Small intestine (tissue), 7 donors: ENCODE measurements at regions not wholly inside any gene's neighbourhood (a gene's known extent, or its start where the extent isn't known, plus 50 kb on each side); places are given as distances from the start of the nearest gene placed in this dataset.

Source experiments
- DNase-seq, 2 donors: peaks; one replicate each; pipeline versions ENCODE4 v3.0.0 to v3.0.0-alpha.2; 2013
- FAIRE-seq: peaks from 2 replicates; lab custom pipeline; 2012; peaks lifted over from hg19 to GRCh38; lab: Jason Lieb, UNC
- H3K27ac ChIP-seq, 3 donors: one replicate each; pipeline ENCODE4 v1.5.1; 2013; ENCODE audit warnings: low read length in 2 of 3, mild to moderate bottlenecking in 2 of 3, control low read depth in 1 of 3, inconsistent platforms in 1 of 3, low read depth in 1 of 3, moderate library complexity in 1 of 3
- H3K27me3 ChIP-seq, 3 donors: one replicate each; pipeline ENCODE4 v1.6.1; 2013; ENCODE audit warnings: low read length in 3 of 3, inconsistent platforms in 1 of 3; ENCODE audit not compliant: control insufficient read depth in 3 of 3, insufficient read depth in 3 of 3
- H3K36me3 ChIP-seq, 3 donors: one replicate each; pipeline ENCODE4 v1.6.1; 2013; ENCODE audit warnings: low read length in 3 of 3, inconsistent platforms in 1 of 3, low read depth in 1 of 3, mild to moderate bottlenecking in 1 of 3, moderate library complexity in 1 of 3; ENCODE audit not compliant: control insufficient read depth in 3 of 3, insufficient read depth in 2 of 3
- H3K4me1 ChIP-seq, 3 donors: one replicate each; pipeline ENCODE4 v1.6.1; 2013; ENCODE audit warnings: low read length in 2 of 3, inconsistent platforms in 1 of 3, low read depth in 1 of 3, mild to moderate bottlenecking in 1 of 3, moderate library complexity in 1 of 3; ENCODE audit not compliant: control insufficient read depth in 3 of 3, insufficient read depth in 2 of 3
- H3K4me3 ChIP-seq, 3 donors: one replicate each; pipeline ENCODE4 v1.5.1; 2013; ENCODE audit warnings: low read length in 3 of 3, control low read depth in 1 of 3, inconsistent platforms in 1 of 3, low read depth in 1 of 3, mild to moderate bottlenecking in 1 of 3, moderate library complexity in 1 of 3
- H3K9me3 ChIP-seq, 2 donors: one replicate each; pipeline ENCODE4 v1.6.1; 2013; ENCODE audit warnings: low read depth in 1 of 2, low read length in 1 of 2; ENCODE audit not compliant: control insufficient read depth in 2 of 2, insufficient read depth in 1 of 2
- WGBS, 3 donors: extraction: QIAGEN DNeasy Blood & Tissue Kit; methylation state at CpG; one replicate each; pipeline ENCODE4 v1.1.7; 2013; 5-methylcytosine and 5-hydroxymethylcytosine counted together
- donor health status: healthy with polysubstance abuse.
- donor health status: control.
- donor health status: control.
- donor health status: Bipolar disorder and iron deficiency.
- donor health status: healthy.

- no peak overlapping the region for H3K27ac ChIP-seq
- no peaks in the 10 kb centered on the region for H3K36me3 ChIP-seq
- no peaks in the 10 kb centered on the region for H3K27me3 ChIP-seq
- WGBS, 3 donors: 72 to 81% (median 81%) methylated on average over 6 of the region's 6 CpGs
- H3K4me1 ChIP-seq: peaks cover 0 to 30% (median 0%) of the 10 kb centered on the region in 3 donors
- H3K9me3 ChIP-seq: no peaks in the 10 kb centered on the region
- FAIRE-seq (no peak), DNase-seq (no peak)
- no peak overlapping the region for H3K4me3 ChIP-seq
Measured at GRCh38 chr7:4439444-4439843, 242.7 kb upstream of the FOXK1 start.

GRCh38 chr7:4444106-4444505 lies 238.0 kb upstream of the FOXK1 start:
- H3K27ac ChIP-seq: peak overlapping the region in 1 of 3 donors; percentile 90
- H3K36me3 ChIP-seq: no peaks in the 10 kb centered on the region
- no peaks in the 10 kb centered on the region for H3K27me3 ChIP-seq
- no peak overlapping the region for H3K4me3 ChIP-seq
- peaks cover 0 to 16% (median 0%) of the 10 kb centered on the region in 3 donors for H3K4me1 ChIP-seq
- 19 to 46% (median 22%) methylated on average over 1 of the region's 1 CpG for WGBS, 3 donors
- H3K9me3 ChIP-seq: no peaks in the 10 kb centered on the region
- DNase-seq (peak in 1 of 2 donors; percentile 70), FAIRE-seq (no peak)

GRCh38 chr7:4445777-4446176 lies 236.3 kb upstream of the FOXK1 start:
- no peak overlapping the region for H3K27ac ChIP-seq
- no peaks in the 10 kb centered on the region for H3K9me3 ChIP-seq
- WGBS, 3 donors: 91 to 92% (median 92%) methylated on average over 2 of the region's 2 CpGs
- DNase-seq: no peak
- no peaks in the 10 kb centered on the region for H3K27me3 ChIP-seq
- H3K36me3 ChIP-seq: no peaks in the 10 kb centered on the region
- H3K4me3 ChIP-seq: no peak overlapping the region
- no peak for FAIRE-seq
- H3K4me1 ChIP-seq: peaks cover 0 to 24% (median 0%) of the 10 kb centered on the region in 3 donors

- FAIRE-seq (no peak), DNase-seq (peak in 1 of 2 donors; percentile 72)
- Histone ChIP-seq H3K36me3 (no peaks in the 10 kb centered on the region), H3K4me3 (no peak overlapping the region), H3K9me3 (no peaks in the 10 kb centered on the region), H3K27me3 (no peaks in the 10 kb centered on the region), H3K4me1 (peaks cover 0 to 18% (median 0%) of the 10 kb centered on the region in 3 donors), H3K27ac (peak overlapping the region in 1 of 3 donors; percentile 53)
- 44 to 76% (median 65%) methylated on average over 10 of the region's 10 CpGs for WGBS, 3 donors
Measured at GRCh38 chr7:4449263-4449662, 232.8 kb upstream of the FOXK1 start.

GRCh38 chr7:4450483-4450882 lies 231.6 kb upstream of the FOXK1 start:
- Histone ChIP-seq H3K4me1 (peaks cover 0 to 12% (median 0%) of the 10 kb centered on the region in 3 donors), H3K9me3 (no peaks in the 10 kb centered on the region), H3K36me3 (no peaks in the 10 kb centered on the region), H3K4me3 (no peak overlapping the region), H3K27ac (no peak overlapping the region), H3K27me3 (no peaks in the 10 kb centered on the region)
- FAIRE-seq: no peak
- no peak for DNase-seq
- 91 to 96% (median 92%) methylated on average over 2 of the region's 2 CpGs for WGBS, 3 donors

- no peak for DNase-seq
- H3K36me3 ChIP-seq: no peaks in the 10 kb centered on the region
- FAIRE-seq: no peak
Measured at GRCh38 chr7:4460597-4460996, 221.5 kb upstream of the FOXK1 start.

GRCh38 chr7:4461531-4461930 lies 220.6 kb upstream of the FOXK1 start:
- FAIRE-seq (no peak), DNase-seq (no peak)
- WGBS, 3 donors: 69 to 78% (median 74%) methylated on average over 8 of the region's 8 CpGs
- H3K27ac ChIP-seq: no peak overlapping the region
- peaks cover 0 to 4% (median 0%) of the 10 kb centered on the region in 3 donors for H3K4me1 ChIP-seq
- no peaks in the 10 kb centered on the region for H3K36me3 ChIP-seq
- H3K27me3 ChIP-seq: peaks cover 0 to 3% (median 0%) of the 10 kb centered on the region in 3 donors
- H3K4me3 ChIP-seq: no peak overlapping the region
- peaks cover 0 to under 1% of the 10 kb centered on the region in 2 donors for H3K9me3 ChIP-seq

More at GRCh38 chr7:4460597-4460996, 221.5 kb upstream of the FOXK1 start:
- Histone ChIP-seq H3K4me1 (peaks cover 0 to 4% (median 0%) of the 10 kb centered on the region in 3 donors), H3K4me3 (no peak overlapping the region), H3K27ac (no peak overlapping the region), H3K27me3 (peaks cover 0 to 3% (median 0%) of the 10 kb centered on the region in 3 donors), H3K9me3 (peaks cover 0 to 3% of the 10 kb centered on the region in 2 donors)
- WGBS, 3 donors: 67 to 87% (median 78%) methylated on average over 2 of the region's 2 CpGs

GRCh38 chr7:4468320-4469102 lies 213.6 kb upstream of the FOXK1 start:
- H3K4me1 ChIP-seq: no peaks in the 10 kb centered on the region
- peaks cover 0 to 4% of the 10 kb centered on the region in 2 donors for H3K9me3 ChIP-seq
- no peak for DNase-seq
- H3K27ac ChIP-seq: no peak overlapping the region
- 82 to 87% (median 85%) methylated on average over 5 of the region's 5 CpGs for WGBS, 3 donors
- no peak for FAIRE-seq
- H3K36me3 ChIP-seq: no peaks in the 10 kb centered on the region
- H3K4me3 ChIP-seq: no peak overlapping the region
- no peaks in the 10 kb centered on the region for H3K27me3 ChIP-seq
